ENCODE measurements at regions not wholly inside any gene's neighbourhood (a gene's known extent, or its start where the extent isn't known, plus 50 kb on each side); places are given as distances from the start of the nearest gene placed in this dataset.

DNA sequence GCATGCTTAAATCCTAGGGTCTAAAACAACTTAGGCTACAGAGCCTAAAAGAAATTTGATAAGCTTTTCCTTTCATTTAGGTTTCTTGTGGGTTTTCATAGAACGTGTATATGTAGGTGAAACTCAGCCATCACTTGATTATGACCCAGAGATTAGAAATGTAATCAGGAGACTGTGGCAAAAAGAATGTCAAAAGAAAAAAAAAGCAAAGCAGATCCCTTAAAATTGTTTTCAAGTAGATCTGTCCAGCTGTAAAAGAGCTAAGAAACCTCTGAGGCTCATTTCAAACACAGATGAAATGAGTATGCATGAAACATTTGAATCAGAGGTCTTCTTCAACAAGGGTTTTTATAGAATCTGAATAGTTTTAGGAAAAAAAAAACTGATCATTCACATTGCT, 341.3 kb upstream of the PRDM1 start:
- ATAC-seq, result no peak
- Histone ChIP-seq H3K4me3 (replicated peaks in 1 of 3; ENCODE audit: insufficient read depth in 1 of 3, low read depth in 2 of 3, low read length in 3 of 3) (no peak overlapping the region), H3K79me2 (ENCODE audit: insufficient read depth, low read length) (no peaks in the 10 kb centered on the region), H3K27ac (ENCODE audit: extremely low read length, insufficient read depth, low read length) (no peak overlapping the region), H3K9ac (ENCODE audit: insufficient read depth, low read depth, low read length) (no peak overlapping the region), H4K20me1 (ENCODE audit: insufficient read depth, low read length) (no peaks in the 10 kb centered on the region), H3K27me3 (ENCODE audit: control insufficient read depth in 1 of 2, insufficient read depth in 2 of 2, low read length in 2 of 2) (peaks cover 0 to 18% of the 10 kb centered on the region in 2 experiments; a peak in 3 of 5 replicates), H3K4me2 (ENCODE audit: low read depth, low read length) (no peak overlapping the region), H2AFZ (ENCODE audit: low read length) (no peak overlapping the region), H3K4me1 (ENCODE audit: insufficient read depth, low read length) (no peaks in the 10 kb centered on the region), H3K36me3 (replicated peaks in 1 of 2; ENCODE audit: control insufficient read depth in 1 of 2, insufficient read depth in 2 of 2, low read length in 2 of 2) (no peaks in the 10 kb centered on the region), H3K9me3 (ENCODE audit: low read length) (no peaks in the 10 kb centered on the region)
- BruUV-seq (replicated peaks), result no TSS peak
- ChIA-PET CTCF (ENCODE audit: low intra/inter-chr PET ratio, low total read pairs) (no interaction called here), POLR2A (no interaction called here)
- intact Hi-C loops (cut with micrococcal nuclease; ENCODE audit: unreplicated experiment), result no loop called here
- 0% methylated on average over 1 of the region's 1 CpG for WGBS (ENCODE audit: low lambda C conversion rate)
- TF ChIP-seq DNMT1 (CRISPR knock-in tag; IDR thresholded peaks at IDR 0.05) (no peak), ZFP1 (CRISPR knock-in tag; IDR thresholded peaks at IDR 0.05) (no peak), CBFB (CRISPR knock-in tag; IDR thresholded peaks at IDR 0.05) (no peak), ESRRA (CRISPR knock-in tag; IDR thresholded peaks at IDR 0.05; ENCODE audit: low read depth) (no peak), SCMH1 (CRISPR knock-in tag; IDR thresholded peaks at IDR 0.05; ENCODE audit: borderline replicate concordance) (no peak), SIN3B (IDR thresholded peaks at IDR 0.05; ENCODE audit: low read length) (no peak)
- TF ChIP-seq, protein P1, sequence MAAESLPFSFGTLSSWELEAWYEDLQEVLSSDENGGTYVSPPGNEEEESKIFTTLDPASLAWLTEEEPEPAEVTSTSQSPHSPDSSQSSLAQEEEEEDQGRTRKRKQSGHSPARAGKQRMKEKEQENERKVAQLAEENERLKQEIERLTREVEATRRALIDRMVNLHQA (CRISPR knock-in tag; IDR thresholded peaks at IDR 0.05), result no peak
- TF ChIP-seq, protein P2, sequence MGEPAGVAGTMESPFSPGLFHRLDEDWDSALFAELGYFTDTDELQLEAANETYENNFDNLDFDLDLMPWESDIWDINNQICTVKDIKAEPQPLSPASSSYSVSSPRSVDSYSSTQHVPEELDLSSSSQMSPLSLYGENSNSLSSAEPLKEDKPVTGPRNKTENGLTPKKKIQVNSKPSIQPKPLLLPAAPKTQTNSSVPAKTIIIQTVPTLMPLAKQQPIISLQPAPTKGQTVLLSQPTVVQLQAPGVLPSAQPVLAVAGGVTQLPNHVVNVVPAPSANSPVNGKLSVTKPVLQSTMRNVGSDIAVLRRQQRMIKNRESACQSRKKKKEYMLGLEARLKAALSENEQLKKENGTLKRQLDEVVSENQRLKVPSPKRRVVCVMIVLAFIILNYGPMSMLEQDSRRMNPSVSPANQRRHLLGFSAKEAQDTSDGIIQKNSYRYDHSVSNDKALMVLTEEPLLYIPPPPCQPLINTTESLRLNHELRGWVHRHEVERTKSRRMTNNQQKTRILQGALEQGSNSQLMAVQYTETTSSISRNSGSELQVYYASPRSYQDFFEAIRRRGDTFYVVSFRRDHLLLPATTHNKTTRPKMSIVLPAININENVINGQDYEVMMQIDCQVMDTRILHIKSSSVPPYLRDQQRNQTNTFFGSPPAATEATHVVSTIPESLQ (CRISPR knock-in tag; conservative IDR thresholded peaks at IDR 0.05), result no peak
- in situ Hi-C loops (cut with HindIII; ENCODE audit: extremely low pct_ligation_motif_present, low pct_unique_long_range_greater_than_20kb), result loop anchor here (25.0 kb wide), 1 partner anchor 467 kb away; no protein-coding TSS in a partner anchor
- no peak for DNase-seq (ENCODE audit: low spot score)
- no peak for FAIRE-seq
